GM18951 (cell line): ENCODE measurements at regions not wholly inside any gene's neighbourhood (a gene's known extent, or its start where the extent isn't known, plus 50 kb on each side); places are given as distances from the start of the nearest gene placed in this dataset.

Experiments
- POLR2A ChIP-seq: IDR thresholded peaks from 4 replicates; pipeline ENCODE4 v1.6.1; 2011; ENCODE audit warnings: mild to moderate bottlenecking; ENCODE audit not compliant: insufficient read length, insufficient read depth; ENCODE audit errors: extremely low read depth
- in situ Hi-C: fragments of 300-500 bp; cut with MboI; formaldehyde crosslinking; loops from one replicate; pipeline ENCODE4 v1.12.0; 2022; ENCODE audit warnings: low sequenced_read_pairs, mixed read lengths, inconsistent platforms; ENCODE audit not compliant: unreplicated experiment

DNA sequence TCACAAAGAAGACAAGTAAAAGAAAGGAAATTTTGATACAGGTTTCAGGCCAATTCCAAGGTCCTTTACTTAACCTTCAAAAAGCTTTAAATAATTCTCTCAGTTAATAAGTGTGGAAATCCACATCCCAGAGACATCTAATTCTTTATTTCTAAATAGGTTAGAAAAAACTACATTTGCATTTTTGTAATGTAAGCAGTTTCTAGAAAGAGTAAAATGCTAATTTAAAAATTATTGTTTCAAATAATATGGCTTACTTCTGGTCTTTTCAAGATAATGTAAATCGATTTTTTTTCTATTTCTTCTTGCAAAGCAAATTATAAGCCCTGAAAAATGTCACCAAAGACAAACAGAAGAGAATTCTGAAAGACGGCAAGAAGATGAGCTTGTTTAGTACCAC lies 180.4 kb upstream of the HHIP start:
- no peak for TF ChIP-seq POLR2A
- in situ Hi-C loops: no loop called here

DNA sequence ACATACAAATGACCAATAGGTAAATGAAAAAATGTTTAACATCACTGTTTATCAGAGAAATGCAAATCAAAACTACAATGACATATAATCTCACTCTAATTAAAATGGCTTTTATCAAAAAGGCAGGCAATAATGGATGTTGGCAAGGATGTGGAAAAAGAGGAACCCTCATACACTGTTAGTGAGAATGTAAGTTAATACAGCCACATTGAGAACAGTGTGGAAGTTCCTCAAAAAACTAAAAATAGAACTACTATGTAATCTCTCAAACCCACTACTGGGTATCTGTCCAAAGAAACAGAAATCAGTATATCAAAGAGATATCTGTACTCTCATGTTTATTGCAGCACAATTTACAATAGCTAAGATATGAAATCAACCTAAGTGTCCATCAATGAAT lies 165.9 kb upstream of the HHIP start:
- no peak for TF ChIP-seq POLR2A
- in situ Hi-C loops: no loop called here

DNA sequence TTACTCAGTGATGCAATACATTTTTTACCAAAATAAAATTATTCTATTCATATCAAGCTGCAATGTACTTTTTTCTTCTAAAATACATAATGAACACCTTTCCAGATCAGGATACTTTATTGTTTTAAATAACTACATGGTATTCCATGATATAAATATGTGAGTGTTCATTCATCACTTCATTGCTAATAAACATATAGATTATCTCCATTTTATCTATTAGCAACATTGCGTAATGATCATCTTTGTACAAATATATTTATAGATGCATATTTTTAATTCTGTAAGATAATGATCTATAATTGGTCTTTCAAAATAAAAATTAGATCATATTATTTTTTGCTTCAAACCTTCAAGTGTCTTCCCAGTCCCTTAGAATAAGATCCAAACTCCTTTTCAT lies 156.1 kb upstream of the HHIP start:
- no peak for TF ChIP-seq POLR2A
- in situ Hi-C loops: no loop called here

DNA sequence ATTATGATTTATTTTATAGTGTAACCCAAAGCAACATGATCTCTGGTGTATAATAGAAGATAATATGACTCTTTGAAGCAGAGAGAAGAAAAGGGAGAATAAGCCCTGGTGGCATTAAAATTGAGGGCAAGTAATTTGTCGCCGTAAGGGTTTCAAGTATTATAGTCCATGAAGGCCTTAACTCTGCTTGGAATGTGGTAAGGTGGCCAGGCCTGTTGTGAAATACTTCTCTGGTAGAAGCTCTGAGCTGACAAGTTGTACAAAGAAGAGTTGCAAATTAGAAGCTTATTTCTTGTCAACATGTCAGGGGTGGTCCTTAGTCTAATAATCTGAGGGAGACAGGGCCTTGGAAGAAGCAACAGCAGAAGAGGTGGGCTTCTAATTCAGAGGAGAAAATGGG lies 151.7 kb upstream of the HHIP start:
- in situ Hi-C loops: no loop called here
- no peak for TF ChIP-seq POLR2A

DNA sequence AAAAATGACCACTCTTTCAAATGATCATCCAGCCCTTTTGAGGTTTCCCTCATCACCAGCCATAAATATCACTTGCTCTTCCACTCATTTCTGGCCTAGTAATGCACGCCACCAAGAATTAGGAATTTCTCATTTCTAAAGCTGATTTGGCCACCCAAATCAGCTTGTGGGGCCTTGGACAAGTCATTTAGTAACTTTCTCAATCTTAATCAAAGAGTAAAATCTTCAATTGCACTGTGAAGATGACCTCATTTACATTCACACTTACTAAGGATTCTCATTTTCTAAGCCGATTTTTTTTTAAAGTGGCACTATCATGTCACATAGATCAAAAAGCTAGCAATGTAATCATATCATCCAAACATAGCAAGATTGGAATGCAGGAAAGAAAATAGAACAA lies 150.0 kb upstream of the HHIP start:
- TF ChIP-seq POLR2A: no peak
- in situ Hi-C loops: no loop called here

DNA sequence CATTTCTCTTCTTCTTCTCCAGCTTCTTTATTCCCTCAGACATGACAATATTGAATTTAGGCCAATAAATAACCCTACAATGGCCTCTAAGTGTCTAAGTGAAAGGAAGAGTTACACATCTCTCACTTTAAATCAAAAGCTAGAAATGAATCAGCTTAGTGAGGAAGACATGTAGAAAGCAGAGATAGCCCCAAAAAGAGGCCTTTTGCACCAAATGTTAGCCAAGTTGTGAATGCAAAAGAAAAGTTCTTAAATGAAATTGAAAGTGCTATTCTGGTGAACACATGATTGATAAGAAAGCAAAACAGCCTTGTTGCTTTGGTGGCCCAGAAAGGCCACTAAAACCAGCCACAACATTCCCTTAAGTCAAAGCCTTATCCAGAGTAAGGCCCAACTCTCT lies 146.2 kb upstream of the HHIP start:
- no peak for TF ChIP-seq POLR2A
- in situ Hi-C loops: no loop called here

DNA sequence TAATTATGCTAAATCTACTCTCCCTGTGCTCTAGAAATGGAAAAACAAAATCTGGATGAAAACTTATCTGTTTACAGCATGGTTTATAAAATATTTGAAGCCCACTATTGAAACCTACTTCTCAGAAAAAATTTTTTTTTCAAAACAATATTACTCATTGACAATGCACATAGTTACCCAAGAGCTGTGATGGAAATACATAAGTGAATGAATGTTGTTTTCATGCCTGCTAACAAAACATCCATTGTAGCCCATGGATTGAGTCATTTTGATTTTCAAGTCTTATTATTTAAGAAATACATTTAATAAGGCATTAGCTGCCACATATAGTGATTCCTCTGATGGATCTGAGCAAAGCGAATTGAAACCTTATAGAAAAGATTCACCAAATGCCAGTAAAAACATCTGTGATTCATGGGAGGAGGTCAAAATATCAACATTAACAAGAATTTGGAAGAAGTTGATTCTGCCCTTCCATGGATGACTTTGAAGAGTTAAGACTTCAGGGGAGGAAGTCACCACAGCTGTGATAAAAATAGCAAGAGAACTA lies 144.7 kb upstream of the HHIP start:
- in situ Hi-C loops: no loop called here
- no peak for TF ChIP-seq POLR2A

DNA sequence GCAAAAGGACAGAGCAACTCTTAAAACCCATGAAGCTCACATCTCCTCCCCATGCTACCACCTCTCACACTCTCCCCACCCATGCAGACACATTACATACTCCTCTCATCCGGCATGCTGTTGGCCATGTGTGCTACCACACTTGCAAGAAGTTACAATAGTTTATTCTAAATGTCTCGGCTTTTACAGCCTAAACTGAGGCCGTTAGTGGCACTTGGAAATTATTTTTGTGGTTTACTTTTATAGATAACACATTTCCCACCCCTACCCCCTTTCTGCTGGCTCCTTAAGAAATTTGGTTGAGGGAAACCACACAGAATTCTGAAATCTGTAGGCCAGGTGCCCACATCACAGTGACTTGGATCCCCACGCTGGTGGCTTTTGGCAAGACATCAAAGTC lies 141.1 kb upstream of the HHIP start:
- in situ Hi-C loops: no loop called here
- TF ChIP-seq POLR2A: no peak

DNA sequence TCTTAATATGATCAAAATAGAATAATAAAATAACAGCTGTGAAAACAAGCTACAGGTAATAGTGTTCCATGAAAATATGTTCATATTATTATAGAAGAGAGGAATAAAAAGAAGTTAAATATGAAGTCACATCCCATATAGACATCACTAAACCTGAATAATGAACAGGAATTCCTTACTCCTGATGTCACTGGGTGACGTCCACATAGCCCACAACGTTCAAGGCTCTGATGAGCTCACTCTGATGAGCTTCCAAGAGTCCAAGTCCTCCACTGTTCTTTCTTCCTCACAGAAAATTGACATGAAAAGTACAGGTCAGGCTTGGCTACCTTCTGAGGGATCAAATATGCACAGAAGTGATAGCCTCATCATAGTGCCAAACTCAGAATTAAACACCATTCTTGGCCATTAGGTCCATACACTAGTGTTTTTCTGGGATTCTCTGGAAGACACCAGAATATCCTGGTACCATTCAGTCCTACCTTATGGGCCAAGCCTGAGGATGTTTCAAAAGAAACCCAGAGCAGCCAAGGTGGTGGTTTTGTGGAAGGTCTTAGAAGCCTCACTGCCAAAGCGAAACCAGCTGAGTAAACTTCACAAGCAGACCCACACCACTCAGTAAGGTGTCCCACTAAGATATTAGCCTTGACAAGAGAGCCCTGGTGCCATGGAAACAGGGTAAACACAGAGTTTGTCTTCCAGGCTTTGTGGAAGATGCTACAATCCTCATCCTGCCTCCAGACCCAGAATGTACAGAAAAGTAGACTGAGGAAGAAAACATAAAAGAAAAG lies 138.4 kb upstream of the HHIP start:
- in situ Hi-C loops: no loop called here
- TF ChIP-seq POLR2A: no peak

DNA sequence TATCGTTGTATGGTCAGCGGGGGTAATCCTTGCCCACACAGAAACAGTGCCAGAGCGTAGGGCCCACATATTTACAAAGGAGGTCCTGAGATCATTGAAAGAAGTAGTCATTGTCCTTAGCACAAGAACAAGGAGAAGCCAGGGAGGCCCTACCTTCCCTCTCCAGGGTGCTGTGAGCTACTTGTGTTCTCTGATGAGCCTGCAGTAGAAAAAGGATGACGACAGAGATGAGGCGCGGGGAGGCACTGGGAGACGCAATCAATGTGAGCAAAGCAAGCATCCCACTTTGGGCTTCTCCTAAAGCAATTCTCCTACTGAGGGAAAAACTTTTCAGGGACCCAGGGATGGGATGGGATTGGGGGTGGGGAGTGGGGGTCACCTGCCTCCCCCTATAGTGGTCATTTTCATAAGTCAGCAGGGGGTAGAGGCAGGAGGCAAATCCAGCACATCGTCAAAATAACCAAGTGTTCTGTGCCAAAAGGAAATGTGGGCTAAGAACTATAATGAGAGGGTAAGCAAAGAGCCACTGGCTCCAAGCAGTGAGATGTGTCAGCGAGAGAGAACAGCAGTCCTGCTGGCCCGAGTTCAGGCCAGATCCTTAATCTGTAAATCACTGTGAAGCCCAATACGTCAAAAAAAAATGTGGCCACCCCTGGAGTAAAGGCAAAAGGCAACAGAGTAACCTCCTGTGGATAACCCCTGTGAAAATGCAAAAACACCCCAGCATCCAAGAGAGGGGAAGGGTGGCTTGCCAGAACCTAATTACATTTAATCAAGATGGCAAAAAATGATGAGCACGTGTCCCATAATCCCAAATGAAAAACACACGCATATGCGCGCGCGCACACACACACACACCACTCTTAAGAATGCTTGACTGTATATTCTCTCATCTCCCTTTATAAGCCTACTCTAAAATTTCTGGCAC lies 136.6 kb upstream of the HHIP start:
- in situ Hi-C loops: no loop called here

DNA sequence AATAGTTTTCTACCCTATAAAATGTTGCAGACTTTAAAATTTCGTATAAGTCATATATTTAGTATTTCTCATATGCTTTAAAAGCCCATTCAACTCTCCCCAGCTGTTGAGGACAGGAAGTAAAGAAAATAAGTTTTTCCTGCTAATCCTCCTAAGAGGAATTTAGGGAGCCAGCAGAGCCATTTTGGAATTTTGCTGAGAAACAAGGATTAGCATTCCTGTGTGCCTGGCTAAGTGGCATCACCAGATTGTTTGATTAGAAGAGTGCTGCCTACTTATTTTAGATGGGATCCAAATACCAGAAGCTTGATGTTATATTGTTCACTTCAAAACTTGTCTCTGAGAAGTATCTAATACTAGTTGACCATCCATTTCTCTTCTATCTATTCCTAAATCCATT lies 131.2 kb upstream of the HHIP start:
- no peak for TF ChIP-seq POLR2A
- in situ Hi-C loops: no loop called here

More for the DNA sequence above, 136.6 kb upstream of the HHIP start:
- TF ChIP-seq POLR2A: no peak

DNA sequence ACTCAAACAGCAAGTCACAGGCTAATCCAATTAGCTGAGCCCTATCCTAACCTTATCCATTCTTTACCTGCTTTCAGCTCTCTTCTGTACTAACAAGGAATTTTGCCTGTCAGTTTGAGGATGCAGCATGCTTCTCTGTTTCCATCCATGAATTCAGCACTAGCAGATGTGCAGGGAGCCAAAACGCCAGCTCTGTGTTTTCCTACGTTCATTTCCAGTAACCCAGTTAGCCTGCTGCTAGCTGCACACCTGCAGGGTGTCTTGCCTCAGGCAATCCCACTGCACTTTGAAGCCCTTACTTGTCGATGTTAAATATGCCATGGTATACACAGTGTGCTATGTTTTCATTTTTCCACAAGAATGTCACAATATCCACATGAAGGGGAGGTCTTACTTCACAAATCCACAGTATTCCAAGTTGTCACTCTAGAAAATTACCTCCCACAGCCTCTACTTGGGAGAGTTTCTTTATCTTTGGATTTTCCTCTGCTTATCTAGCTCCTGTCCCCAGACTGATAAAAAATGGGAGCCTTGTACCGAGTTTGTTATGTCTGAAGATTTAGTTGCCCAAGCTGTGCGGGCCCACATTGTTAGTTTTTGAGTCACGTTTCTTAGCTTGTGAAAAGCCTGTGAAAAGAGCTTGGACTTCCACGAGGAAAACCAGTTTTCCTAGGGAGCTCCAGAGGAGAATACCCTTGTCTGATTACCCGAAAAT lies 127.6 kb upstream of the HHIP start:
- in situ Hi-C loops: no loop called here
- no peak for TF ChIP-seq POLR2A

DNA sequence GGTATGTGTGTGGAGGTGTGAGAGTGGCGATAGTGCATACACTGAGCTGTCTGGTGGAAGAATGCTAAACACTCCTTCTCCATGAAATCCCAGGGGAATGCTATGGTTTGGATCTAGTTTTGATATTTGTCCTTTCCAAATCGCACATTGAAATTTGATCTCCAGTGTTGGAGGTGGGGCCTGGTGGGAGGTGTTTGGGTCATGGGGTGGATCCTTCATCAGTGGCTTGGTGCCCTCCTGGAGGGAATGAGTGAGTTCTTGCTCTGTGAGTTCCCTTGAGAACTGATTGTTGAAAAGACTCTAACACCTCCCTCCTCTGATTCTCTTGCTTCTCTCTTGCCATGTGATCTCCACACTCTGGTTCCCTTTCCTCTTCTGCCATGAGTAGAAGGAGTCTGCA lies 114.1 kb upstream of the HHIP start:
- no peak for TF ChIP-seq POLR2A
- in situ Hi-C loops: no loop called here

DNA sequence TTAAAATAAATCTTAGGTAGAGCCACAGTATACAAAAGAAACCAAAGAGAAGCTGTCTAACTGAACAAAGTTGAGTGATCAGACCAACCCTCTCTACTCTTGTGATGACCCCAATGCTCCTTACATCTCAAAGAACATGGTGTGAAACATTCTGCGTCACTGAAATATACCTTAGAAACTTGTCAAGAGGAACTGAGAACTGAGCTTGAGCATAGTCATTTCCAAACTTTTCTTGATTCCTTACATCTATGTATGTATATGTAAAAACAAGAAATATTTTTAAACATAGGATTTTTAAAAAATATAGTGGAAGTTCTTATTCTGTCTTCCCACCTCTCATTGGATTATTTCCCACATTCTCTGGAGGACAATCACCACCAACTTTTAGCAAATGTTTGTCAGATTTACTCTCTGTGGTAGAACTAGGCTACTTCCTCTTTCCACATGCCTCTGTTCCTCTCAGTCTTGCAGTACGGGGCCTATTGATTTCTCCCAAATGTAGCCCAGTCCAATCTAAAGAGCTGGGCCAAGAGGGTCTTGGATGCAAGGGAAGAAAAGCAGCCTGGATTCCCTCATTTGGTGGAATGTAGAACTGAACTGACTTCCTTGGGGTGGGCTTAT lies 98.2 kb upstream of the HHIP start:
- no peak for TF ChIP-seq POLR2A
- in situ Hi-C loops: no loop called here
